T-helper 1 cell treated with Interleukin-12 subunit alpha and Interleukin-12 subunit beta and Interleukin-4 antibody, amounts not matched to agents 30 ng/mL and 1 ng/mL, for 36 hours (primary cell): ENCODE measurements at regions not wholly inside any gene's neighbourhood (a gene's known extent, or its start where the extent isn't known, plus 50 kb on each side); places are given as distances from the start of the nearest gene placed in this dataset.
"Not testable (repeated sequence)": the region's sequence is repeated elsewhere in the genome, so short reads cannot be mapped to it uniquely, and the experiment has no call there.

Experiments
- intact Hi-C: fragments of 100-400 bp; cut with micrococcal nuclease; formaldehyde crosslinking; loops from one replicate; pipeline ENCODE4 v1.15.1; 2024

GRCh38 chr5:110269478-110270142, 456.9 kb downstream of the TMEM232 start:
- intact Hi-C loops: no loop called here

GRCh38 chr5:110275878-110276277, 450.6 kb downstream of the TMEM232 start:
- intact Hi-C loops: no loop called here

- intact Hi-C loops: not testable (repeated sequence)
These were observed 448.0 kb downstream of the TMEM232 start for GRCh38 chr5:110278449-110278848.

- intact Hi-C loops: not testable (repeated sequence)
These were observed 442.4 kb downstream of the TMEM232 start for GRCh38 chr5:110284121-110284520.

GRCh38 chr5:110288766-110289511, 437.5 kb downstream of the TMEM232 start:
- intact Hi-C loops: no loop called here

- intact Hi-C loops: no loop called here
These were observed 437.0 kb downstream of the TMEM232 start for GRCh38 chr5:110289512-110289810.

GRCh38 chr5:110290542-110290941, 435.9 kb downstream of the TMEM232 start:
- intact Hi-C loops: no loop called here

GRCh38 chr5:110294281-110294680, 432.2 kb downstream of the TMEM232 start:
- intact Hi-C loops: no loop called here

- intact Hi-C loops: no loop called here
These were observed 429.3 kb downstream of the TMEM232 start for GRCh38 chr5:110297152-110297670.

GRCh38 chr5:110304176-110304575, 422.3 kb downstream of the TMEM232 start:
- intact Hi-C loops: no loop called here

- intact Hi-C loops: no loop called here
These were observed 419.8 kb downstream of the TMEM232 start for GRCh38 chr5:110306650-110307049.

- intact Hi-C loops: no loop called here
These were observed 417.2 kb downstream of the TMEM232 start for GRCh38 chr5:110309222-110309621.

- intact Hi-C loops: not testable (repeated sequence)
These were observed 409.9 kb downstream of the TMEM232 start for GRCh38 chr5:110316566-110316965.

GRCh38 chr5:110321117-110321516, 405.4 kb downstream of the TMEM232 start:
- intact Hi-C loops: loop anchor here (5.0 kb wide), 1 partner anchor 234 kb away; no protein-coding TSS in a partner anchor

GRCh38 chr5:110323357-110323756, 403.1 kb downstream of the TMEM232 start:
- intact Hi-C loops: loop anchor here (5.0 kb wide), 1 partner anchor 236 kb away; no protein-coding TSS in a partner anchor

- intact Hi-C loops: loop anchor here (5.0 kb wide), 1 partner anchor 237 kb away; no protein-coding TSS in a partner anchor
These were observed 402.6 kb downstream of the TMEM232 start for GRCh38 chr5:110323832-110324231.

- intact Hi-C loops: loop anchor here (5.0 kb wide), 1 partner anchor 238 kb away; no protein-coding TSS in a partner anchor
These were observed 401.6 kb downstream of the TMEM232 start for GRCh38 chr5:110324876-110325275.

- intact Hi-C loops: loop anchor here (5.0 kb wide), 1 partner anchor 643 kb away; the partner anchor contains the start of gene MAN2A1
These were observed 396.4 kb downstream of the TMEM232 start for GRCh38 chr5:110329955-110330525.

GRCh38 chr5:110333384-110333783, 393.1 kb downstream of the TMEM232 start:
- intact Hi-C loops: loop anchor here (5.0 kb wide), 1 partner anchor 646 kb away; the partner anchor contains the start of gene MAN2A1

- intact Hi-C loops: no loop called here
These were observed 391.0 kb downstream of the TMEM232 start for GRCh38 chr5:110335361-110336066.

- intact Hi-C loops: no loop called here
These were observed 388.0 kb downstream of the TMEM232 start for GRCh38 chr5:110338341-110339083.
